H1 (cell line): ENCODE measurements at regions not wholly inside any gene's neighbourhood (a gene's known extent, or its start where the extent isn't known, plus 50 kb on each side); places are given as distances from the start of the nearest gene placed in this dataset.

Source experiments
- CEBPB ChIP-seq: IDR thresholded peaks from 2 replicates; pipeline ENCODE4 v1.6.1; 2012; ENCODE audit warnings: low read depth, low read length
- POU5F1 ChIP-seq: IDR thresholded peaks from 2 replicates; pipeline ENCODE4 v1.6.1; 2011; ENCODE audit warnings: low read depth, mild to moderate bottlenecking, low read length, moderate library complexity
- SUZ12 ChIP-seq: fragments of 200-600 bp; sonication (generic); IDR thresholded peaks from 2 replicates; pipeline ENCODE4 v1.6.1; 2012; ENCODE audit warnings: mild to moderate bottlenecking, inconsistent platforms, low read length, moderate library complexity, mixed read lengths

DNA sequence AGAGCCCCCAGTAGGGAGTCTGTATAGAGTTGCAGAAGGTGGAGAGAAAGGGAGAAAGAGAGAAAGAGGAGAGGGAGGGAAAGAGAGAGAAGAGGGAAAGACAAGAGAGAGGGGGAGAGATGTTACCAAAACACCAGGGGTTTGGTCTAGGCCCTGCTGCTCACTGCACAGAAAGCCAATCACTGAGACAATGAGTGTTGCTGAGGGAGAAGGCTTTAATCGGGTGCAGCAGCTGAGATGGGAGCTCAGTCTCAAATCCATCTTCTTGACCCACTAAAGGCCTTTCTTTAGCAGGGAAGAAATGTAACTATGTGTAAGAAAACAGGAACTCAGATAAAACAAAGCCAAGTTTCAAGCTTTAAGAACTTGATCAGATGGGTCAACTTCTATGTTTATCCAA lies 198.2 kb upstream of the FOXK1 start (continued):
- TF ChIP-seq SUZ12 (no peak), CEBPB (no peak), POU5F1 (no peak)
